ENCODE measurements at regions not wholly inside any gene's neighbourhood (a gene's known extent, or its start where the extent isn't known, plus 50 kb on each side); places are given as distances from the start of the nearest gene placed in this dataset.
"Not testable (repeated sequence)": the region's sequence is repeated elsewhere in the genome, so short reads cannot be mapped to it uniquely, and the experiment has no call there.

DNA sequence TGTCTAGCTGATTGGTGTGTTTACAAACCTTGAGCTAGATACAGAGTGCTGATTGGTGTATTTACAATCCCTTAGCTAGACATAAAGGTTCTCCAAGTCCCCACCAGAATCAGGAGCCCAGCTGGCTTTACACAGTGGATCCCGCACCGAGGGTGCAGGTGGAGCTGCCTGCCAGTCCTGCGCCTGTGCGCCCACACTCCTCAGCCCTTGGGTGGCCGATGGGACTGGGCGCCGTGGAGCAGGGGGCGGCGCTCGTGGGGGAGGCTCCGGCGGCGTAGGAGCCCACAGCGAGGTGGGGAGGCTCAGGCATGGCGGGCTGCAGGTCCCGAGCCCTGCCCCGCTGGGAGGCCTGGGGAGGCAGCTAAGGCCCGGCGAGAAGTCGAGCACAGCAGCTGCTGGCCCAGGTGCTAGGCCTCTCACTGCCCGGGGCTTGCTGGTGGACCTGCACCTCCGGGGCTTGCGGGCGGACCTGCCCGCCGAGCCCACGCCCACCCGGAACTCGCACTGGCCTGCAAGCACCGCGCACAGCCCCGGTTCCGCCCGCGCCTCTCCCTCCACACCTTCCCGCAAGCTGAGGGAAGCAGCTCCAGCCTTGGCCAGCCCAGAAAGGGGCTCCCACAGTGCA, 51.0 kb upstream of the CDYL start:
- DNase-seq = not testable (repeated sequence)

DNA sequence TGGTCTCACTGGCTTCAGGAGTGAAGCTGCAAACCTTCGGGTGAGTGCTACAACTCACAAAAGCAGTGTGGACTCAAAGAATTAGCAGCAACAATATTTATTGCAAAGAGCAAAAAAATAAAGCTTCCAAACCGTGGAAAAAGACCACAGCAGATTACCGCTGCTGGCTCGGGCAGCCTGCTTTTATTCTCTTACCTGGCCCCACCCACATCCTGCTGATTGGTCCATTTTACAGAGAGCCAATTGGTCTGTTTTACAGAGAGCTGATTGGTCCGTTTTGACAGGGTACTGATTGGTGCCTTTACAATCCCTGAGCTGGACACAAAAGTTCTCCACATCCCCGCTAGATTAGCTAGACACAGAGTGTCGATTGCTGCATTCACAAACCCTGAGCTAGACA, 51.5 kb upstream of the CDYL start:
- not testable (repeated sequence) for DNase-seq

DNA sequence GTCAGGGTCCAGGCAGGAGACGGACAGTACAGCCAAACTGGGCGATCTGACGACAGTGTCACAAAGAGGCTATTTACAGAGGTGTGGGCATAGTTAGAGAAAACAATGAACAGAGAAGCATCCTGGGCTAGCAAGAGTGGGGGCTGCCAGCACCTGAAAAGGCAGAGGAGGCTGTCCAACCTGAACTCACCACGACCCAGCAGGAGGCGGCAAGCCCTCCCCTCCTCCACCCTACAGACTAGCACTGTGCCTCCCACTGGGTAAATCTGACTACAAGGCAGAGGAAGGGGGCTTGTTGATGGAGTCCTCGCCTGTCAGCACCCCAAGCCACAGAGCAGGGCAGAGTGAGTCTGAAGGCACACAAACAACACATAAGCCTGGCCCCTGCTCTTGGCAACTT, 52.8 kb upstream of the CDYL start:
- no peak for DNase-seq

DNA sequence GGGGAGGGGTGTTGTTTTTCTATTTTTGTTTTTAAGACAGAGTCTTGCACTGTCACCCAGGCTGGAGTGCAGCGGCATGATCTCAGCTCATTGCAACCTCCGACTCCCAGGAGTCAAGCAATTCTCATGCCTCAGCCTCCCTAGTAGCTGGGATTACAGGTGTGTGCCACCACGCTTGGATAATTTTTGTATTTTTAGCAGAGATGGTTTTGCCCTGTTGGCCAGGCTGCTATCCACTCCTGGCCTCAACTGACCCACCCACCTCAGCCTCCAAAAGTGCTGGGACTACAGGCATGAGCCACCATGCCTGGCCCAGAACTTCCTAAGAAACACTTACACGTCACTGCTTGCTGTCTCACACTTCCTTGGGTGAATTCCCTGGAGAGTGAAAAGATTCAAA, 54.8 kb upstream of the CDYL start:
- DNase-seq = not testable (repeated sequence)

DNA sequence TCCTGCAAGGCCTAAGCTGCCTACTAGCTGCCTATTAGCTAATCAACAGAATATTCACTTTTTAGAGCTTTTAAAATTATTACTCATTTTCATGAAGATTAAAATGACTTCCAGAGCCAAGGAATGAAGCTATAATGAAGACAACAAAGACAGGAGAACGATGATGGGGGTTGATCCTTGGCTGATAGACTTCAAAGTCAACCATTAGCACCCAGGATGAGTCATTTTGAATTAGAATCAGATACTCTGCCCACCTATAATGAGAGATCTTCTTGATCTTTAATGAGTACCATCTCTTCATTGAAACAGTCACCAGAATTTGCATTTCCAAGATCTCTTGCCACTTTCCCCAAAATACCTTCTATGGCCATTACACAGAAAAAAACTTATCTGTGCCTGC, 56.7 kb upstream of the CDYL start:
- DNase-seq = no peak

DNA sequence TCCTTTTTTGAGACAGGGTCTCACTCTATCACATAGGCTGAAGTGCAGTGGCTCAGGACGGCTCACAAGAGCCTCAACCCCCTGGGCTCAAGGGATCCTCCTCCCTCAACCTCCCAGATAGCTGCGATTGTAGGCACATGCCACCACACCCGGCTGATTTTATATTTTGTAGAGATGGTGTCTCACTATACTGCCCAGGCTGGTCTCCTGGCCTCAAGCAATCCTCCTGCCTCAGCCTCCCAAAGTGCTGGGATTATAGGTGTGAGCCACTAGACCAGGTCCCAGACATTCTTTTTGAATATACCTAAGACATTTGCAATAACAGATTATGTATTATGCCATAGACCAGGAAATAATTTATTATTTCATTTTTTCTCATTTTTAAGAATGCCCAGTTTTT, 58.3 kb upstream of the CDYL start:
- DNase-seq = no peak

DNA sequence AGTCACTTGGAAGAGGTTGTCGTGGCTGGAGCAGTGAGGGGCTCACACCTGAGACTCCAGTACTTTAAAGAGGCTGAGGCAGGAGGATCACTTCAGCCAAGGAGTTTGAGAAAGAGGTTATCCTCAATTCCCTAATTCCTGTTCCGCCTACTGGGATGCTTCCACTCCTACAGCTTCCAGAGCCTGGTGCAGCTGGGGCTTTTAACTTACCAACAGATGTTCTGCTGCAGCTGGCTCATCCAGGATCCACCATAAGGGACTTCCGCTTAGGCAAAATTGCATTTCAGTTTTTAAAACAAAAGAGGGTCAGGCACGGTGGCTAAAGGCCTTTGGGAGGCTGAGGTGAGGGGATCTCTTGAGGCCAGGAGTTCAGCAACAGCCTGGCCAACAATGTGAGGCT, 59.1 kb upstream of the CDYL start:
- no peak for DNase-seq

DNA sequence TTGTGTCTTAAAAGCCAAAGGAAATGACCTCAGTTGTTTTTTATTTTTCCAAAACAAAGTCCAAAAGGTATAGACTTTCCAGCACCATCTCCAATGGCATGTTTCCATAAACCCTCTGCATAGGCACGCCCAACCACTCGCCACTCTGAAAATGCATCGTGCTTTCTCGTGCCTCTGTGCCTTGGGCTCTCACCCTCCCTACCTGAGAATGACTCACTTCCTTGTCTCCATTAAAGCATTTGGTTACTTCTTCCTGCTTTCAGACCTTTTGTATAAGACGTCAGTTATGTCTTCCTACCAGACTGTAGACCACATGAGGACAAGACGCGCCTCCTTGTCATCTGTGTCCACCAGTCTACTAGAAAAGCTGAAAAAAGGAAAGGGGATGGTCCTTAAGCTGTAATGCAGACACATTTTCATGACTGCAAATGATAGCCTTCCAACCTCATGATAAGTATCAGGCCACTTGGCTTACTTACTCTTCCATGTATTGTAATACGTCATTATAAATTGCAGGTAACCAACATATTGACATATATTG, 61.2 kb upstream of the CDYL start:
- DNase-seq = no peak

DNA sequence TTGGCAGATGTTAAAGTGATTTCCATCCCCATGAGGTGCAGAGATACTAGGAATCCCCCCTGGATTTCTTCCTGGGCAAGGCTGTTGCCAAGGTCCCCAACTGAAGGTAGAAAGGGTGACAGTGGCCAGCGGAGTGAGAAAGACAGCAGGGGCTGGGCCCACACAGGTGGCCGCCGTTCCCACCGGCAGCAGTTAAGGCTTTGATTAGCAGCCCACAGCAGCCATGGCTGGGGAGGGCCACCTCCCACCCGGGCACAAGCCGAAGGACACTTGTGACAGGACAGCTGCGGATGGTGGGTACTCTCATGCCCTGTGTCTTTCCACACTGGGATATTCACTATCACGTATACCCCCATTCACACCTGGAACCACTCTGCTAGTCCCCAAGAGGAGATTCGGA, 63.9 kb upstream of the CDYL start:
- no peak for DNase-seq

DNA sequence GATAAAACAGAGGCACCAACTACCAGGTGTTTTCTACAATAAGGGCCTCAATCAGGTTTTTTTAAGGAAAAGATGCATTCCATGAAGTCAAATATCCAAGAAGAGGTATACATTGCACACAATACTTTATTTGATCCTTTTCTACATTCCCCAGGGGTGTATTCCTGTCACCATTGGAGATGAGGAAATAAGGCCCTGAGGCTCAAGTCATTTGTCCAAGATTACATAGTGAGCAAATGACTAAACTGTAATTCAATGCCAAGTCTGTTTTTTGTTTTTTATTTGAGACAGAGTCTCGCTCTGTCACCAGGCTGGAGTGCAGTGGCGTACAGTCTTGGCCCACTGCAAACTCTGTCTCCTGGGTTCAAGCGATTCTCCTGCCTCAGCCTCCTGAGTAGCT, 69.2 kb upstream of the CDYL start:
- no peak for DNase-seq

DNA sequence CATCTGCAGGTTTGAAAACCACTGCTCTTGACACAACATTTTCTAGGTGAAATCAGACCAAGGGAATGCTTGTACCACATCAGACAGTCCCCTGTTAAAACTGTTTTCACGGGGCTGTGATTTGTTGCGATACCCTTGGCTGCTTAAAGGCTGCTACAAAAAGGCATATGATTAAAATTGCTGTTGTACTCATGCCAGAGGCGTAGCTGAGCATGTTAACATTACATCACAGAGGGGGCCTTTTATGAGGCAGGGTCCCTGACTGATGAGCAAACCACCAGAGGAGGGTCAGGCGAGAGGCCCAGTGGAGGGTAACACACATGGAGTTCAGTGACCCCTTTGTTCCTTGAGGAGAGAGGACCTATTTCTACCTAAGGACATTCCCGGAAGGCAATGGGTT, 70.4 kb upstream of the CDYL start:
- no peak for DNase-seq

DNA sequence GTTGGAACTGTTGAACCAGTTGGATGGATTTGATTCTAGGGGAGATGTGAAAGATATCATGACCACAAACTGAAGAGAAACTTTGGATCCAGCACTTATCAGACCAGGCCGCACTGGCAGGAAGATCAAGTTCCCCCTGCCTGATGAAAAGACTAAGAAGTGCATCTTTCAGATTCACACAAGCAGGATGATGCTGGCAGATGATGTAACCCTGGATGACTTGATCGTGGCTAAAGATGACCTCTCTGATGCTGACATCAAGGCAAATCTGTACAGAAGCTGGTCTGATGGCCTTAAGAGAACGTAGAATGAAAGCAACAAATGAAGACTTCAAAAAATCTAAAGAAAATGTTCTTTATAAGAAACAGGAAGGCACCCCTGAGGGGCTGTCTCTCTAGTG, 72.8 kb upstream of the CDYL start:
- no peak for DNase-seq

DNA sequence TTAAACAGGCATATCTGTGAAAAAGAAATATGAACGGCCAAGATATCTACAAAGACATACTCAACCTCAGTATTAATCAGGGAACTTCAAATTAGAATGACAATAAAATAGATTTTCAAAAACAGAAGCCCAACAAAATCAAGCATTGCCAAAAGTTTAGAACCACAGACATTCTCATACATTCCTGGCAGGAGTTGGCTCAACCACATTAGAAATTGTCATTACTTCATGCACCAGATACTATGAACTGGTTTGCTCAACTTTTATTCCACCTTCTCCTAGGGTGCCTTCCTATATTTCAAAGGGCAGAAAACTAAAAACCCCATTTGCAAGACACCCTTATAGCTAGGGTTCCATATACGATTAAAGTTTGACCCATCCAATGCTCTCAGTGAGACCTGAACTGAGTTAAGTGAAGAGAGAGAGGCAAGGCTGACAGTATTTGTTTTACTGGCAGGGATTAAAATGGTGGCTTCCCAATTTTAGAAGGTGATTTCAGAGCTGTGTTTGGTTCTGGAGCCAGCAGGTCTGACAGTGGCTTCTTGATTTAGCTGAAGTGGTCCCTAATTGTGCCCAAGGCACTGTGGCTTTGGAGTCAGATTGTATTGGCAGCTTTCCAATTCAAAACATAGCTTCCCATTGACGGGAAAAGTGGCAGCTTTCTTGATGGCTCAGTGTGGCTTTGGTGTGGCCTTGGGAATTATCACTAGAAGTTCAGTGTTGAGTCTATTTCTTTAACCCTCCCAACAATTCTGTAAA, 77.1 kb upstream of the CDYL start:
- DNase-seq = no peak

DNA sequence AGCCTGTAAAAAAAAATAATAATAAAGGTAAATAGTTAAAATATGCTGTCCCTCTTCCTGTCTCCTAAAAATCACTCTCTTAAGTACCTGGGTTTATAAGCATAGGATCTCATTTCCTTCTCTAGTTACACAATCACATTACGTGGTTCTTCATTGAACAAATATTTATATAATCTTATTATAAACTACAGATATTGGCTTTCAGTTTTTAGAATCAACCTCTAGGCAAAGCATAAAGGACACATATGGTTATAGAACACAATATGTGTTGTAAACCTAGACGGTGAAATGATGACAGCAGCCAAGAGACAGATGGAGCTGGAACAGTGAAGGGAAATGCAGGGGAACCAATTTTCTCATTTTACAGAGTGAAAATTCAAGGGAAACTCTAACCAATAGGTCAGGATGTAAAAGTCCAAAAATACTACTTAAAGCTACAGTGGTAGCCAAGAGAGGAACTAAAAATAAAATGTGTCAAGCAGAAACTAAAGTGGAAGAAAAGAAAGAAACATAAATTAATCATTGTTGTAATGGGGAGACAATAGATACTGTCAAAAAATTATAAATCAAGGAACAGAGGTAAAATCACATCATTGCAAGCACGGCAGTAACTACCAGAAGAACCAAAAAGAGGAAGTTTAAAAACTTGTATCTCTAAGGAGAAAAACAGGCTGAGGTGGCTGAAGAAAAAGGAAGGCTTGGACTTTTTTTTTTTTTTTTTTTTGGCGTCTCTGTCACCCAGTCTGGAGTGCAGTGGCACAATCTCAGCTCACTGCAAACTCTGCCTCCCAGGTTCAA, 82.8 kb upstream of the CDYL start:
- DNase-seq = no peak

DNA sequence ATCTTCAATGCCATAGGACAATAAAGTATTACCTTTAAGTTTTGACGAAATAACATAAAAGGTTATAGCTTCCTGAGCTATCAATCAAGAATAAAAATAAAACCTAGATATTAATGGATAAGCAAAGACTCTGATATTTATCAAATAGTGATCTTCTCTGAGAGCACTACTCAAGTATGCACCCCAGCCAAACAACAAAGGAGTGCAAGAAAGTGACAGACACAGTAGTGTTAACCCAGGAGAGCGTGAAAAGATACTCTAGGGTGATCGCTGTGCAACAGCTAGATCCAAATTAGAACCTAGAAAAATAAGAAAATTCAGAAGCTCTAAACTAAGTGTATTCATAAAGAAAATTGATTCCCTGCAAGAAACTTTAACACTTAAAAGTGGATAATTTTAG, 83.5 kb upstream of the CDYL start:
- no peak for DNase-seq

DNA sequence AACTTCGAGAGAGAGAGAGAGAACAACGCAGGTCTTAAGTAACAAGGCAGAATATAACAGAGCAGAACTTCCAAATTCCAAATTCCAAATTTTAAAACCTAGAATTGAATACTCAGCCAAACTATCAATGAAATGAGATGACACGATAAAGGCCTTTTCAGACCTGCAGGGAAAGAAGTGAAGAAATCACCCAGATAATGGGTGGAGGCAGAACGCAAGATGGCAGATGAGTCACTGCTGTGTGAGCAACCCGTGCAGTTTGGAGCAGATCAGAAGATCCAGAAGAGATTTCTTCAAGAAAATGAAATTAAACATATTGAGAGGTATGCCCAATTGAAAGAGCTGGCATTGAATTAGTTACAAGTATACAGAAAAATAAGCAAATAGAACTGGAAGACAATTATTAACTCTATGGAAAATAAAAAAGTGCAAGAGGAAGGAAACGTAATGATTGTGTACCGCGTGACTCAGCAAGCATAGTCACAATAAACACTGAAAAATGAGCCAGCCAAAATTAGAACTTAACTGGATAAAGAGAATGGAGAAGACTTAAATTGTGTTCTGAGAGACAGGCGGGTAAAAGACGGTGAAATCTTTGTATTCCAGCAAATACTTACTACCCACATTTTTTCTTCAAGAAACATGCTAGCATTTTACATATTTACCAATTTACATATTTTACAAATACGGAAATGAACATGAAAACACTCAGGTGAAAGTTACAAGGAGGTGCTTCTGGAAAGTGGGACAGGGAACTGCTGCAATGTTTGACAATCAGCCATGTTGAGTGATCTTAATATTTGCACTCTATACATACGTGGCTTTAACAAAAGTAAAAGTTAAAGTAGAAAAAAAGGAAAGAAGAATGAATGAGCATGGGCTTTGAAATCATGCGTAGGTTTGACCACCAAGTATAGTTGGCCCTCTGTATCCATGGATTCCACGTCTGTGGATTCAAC, 87.9 kb upstream of the CDYL start:
- DNase-seq = no peak

DNA sequence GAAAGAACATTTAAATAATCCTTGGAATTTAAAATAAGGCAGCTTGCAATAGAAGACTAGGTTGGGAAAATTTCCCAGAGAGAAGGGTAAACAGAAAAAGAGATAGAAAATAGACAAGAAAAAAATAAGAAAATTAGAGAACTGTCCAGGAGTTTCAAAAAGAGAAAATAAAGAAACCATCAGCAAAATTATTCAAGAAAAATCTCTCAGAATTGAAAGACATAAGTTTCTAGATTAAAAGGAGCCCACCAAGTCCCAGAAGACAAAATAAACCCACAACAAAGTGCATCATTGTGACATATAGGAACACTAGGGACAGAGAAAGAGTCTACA, 88.6 kb upstream of the CDYL start:
- no peak for DNase-seq

DNA sequence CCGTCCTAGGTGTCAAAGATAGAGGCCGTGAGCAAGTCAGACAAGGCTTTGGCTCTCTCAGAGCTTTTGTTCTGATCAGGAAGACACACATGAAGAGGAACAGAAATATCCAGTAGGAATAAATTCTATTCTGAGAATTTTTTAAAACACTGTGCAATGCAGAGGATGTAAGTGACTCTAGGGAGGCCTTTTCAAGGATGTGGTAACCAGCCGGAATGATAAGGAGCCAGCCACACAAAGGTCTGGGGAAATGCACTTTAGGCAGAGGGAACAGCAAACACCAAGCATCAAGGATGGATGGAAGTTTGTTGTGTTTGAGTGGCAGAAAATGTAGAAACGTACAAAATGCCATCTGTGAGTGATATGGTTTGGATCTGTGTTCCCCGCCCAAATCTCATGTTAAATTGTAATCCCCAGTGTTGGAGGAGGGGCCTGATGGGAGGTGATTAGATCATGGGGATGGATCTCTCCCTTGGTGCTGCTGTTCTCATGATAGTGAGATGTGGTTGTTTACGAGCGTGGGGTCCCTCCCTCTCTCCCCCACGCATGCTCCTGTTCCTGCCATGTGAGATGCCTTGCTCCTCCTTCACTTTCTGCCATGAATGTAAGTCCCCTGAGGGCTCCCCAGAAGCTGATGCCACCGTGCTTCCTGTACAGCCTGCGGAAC, 93.6 kb upstream of the CDYL start:
- no peak for DNase-seq

DNA sequence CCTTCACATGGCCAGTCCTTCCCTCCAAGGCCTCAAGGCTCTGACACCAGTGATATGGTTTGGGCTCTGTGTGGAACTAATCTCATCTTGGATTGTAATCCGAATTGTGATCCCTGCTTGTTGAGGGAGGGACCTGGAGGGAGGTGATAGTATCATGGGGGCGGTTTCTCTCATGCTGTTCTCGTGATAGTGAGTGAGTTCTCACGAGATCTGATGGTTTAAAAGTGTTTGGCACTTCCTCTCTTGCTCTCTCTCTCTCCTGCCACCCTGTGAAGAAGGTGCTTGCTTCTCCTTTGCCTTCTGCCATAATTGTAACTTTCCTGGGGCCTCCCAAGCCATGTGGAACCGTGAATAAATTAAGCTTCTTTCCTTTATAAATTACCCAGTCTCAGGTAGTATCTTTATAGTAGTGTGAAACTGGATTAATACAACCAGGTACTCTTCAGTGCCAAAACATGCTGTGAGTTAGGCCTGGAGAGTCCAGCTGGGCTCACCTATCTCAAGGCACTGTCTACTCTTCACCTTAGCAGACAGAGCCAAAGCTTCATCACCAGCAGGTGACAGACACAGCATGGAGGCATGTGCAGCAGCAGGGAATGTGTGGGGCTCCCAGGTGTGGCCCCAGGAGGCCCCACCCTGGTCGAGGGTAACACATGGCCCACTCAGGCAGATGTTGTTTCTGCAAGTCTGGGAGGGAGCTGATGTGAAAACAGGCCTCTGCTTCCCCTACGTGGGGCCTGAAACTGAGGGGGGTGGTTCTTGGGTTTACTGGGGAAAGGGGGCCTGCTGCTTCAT, 97.5 kb upstream of the CDYL start:
- no peak for DNase-seq

DNA sequence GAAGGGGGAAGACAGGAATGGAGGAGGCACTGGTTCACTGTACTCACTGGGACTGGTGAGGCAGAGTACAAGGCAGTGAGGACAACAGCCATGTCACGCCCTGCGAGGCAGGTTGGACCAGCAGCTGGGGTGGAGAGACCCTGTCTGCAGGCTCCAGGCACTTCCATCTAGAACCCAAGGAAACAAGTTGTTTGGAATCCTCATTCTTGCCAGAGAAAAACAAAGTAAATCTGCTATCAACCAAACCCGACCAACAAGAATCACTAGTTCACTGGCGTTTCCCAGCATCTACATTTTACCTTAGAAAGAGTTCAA, 98.5 kb upstream of the CDYL start:
- no peak for DNase-seq

DNA sequence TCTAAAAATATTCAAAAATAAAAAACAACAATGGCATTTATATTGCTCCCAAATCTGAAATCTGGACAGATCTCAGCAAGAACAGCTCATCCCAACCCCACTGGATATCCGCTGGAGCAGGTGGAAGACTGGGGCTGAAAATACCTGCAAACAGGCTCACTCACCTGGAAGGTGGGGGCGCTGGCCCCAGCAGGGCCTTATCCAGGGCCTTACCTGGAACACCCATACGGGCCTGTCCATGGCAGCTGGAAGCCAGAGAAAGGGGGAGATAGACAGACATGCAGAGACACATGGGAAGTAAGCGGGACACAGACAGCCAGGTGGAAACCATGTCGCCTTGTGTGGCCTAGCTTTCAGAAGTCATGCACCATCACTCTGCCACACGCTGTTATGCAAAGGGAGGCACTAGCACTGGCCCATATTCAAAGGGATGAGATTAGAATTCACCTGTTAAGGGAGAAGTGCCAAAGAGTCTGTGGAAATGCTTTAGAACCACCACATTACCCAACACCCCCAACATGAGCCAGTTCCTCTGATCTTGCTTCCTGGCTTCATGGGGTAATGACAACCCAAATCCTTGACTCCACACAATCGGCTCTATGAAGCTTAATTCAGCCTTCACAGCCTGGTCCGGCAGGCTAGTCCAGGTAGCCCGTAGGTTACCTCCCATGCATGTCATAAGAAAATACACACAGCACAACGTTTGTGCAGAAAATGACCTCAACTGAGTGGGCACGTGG, 99.0 kb upstream of the CDYL start:
- no peak for DNase-seq

All from stimulated activated naive CD4-positive, alpha-beta T cell treated with Interleukin-2 at 50 U/mL for 16 hours (primary cell).